T-cell (primary cell): ENCODE measurements at regions not wholly inside any gene's neighbourhood (a gene's known extent, or its start where the extent isn't known, plus 50 kb on each side); places are given as distances from the start of the nearest gene placed in this dataset.

Experiments
- ATAC-seq, 4 experiments: fragments of 200-7000 bp in 3 of 4; fragments of 150-1000 bp in 1 of 4; cut with Tn5 transposase; replicated peaks in 1 of 4; 1 replicate in 3 of 4; 2 replicates in 1 of 4; pipeline ENCODE4 v1.10.0; 2021; ENCODE audit warnings: moderate library complexity in 3 of 4, mild to moderate bottlenecking in 2 of 4, moderate number of reproducible peaks in 1 of 4
- CTCF ChIA-PET, 2 donors: fragments of 300-600 bp; sonication (Branson Sonifier 250); formaldehyde crosslinking; loops; one replicate each; lab custom pipeline; 2022; ENCODE audit warnings: antibody characterized with exemption in 2 of 2; lab: Charles Lee
- POLR2A ChIA-PET, 2 donors: fragments of 300-600 bp; sonication (Branson Sonifier 250); formaldehyde crosslinking; loops; one replicate each; lab custom pipeline; 2022; ENCODE audit warnings: antibody characterized with exemption in 2 of 2; lab: Charles Lee
- DNase-seq, 35 experiments: peaks; one replicate each; pipeline versions ENCODE4 v3.0.0 to v3.0.0-alpha.2; 2013 to 2023
- H3K27ac ChIP-seq: one replicate; pipeline ENCODE4 v1.5.1; 2013; ENCODE audit warnings: low read length
- H3K27me3 ChIP-seq, 2 experiments: replicated peaks in 1 of 2; 1 replicate in 1 of 2; 2 replicates in 1 of 2; pipeline versions ENCODE4 v1.6.1 to v1.7.0; 2013; ENCODE audit warnings: low read length in 1 of 2, mixed read lengths in 1 of 2; ENCODE audit not compliant: control insufficient read depth in 2 of 2, insufficient read depth in 2 of 2; ENCODE audit errors: extremely low read depth in 1 of 2
- H3K36me3 ChIP-seq, 2 donors: 1 replicate in 1 of 2; 2 replicates in 1 of 2; pipeline versions ENCODE4 v1.6.1 to v1.7.0; 2013; ENCODE audit warnings: low read length in 1 of 2; ENCODE audit not compliant: control insufficient read depth in 2 of 2, insufficient read depth in 1 of 2; ENCODE audit errors: extremely low read depth in 1 of 2
- H3K4me1 ChIP-seq, 2 experiments: 1 replicate in 1 of 2; 2 replicates in 1 of 2; pipeline versions ENCODE4 v1.6.1 to v1.7.0; 2013; ENCODE audit warnings: low read length in 2 of 2, mixed read lengths in 1 of 2; ENCODE audit not compliant: insufficient read depth in 2 of 2, control insufficient read depth in 1 of 2; ENCODE audit errors: extremely low read depth in 1 of 2
- H3K4me3 ChIP-seq, 2 donors: 1 replicate in 1 of 2; 2 replicates in 1 of 2; pipeline versions ENCODE4 v1.5.1 to v1.7.0; 2013; ENCODE audit warnings: mild to moderate bottlenecking in 2 of 2, low read length in 1 of 2, moderate library complexity in 1 of 2; ENCODE audit not compliant: control insufficient read depth in 1 of 2; ENCODE audit errors: extremely low read depth in 1 of 2
- H3K9me3 ChIP-seq: 2 replicates; pipeline ENCODE4 v1.7.0; 2013
- H3K27ac Mint-ChIP-seq, 2 donors: one replicate each; pipeline ENCODE4 v1.8.0; 2020 to 2021; ENCODE audit warnings: mild to moderate bottlenecking in 2 of 2, mixed read lengths in 2 of 2
- H3K27me3 Mint-ChIP-seq, 2 donors: one replicate each; pipeline ENCODE4 v1.8.0; 2021 to 2022; ENCODE audit warnings: mixed read lengths in 2 of 2
- H3K36me3 Mint-ChIP-seq: one replicate; pipeline ENCODE4 v1.8.0; 2021; ENCODE audit warnings: mixed read lengths
- H3K4me1 Mint-ChIP-seq, 3 donors: one replicate each; pipeline ENCODE4 v1.8.0; 2020 to 2022; ENCODE audit warnings: mixed read lengths in 3 of 3, mild to moderate bottlenecking in 1 of 3
- H3K4me3 Mint-ChIP-seq, 3 donors: one replicate each; pipeline ENCODE4 v1.8.0; 2020 to 2022; ENCODE audit warnings: mild to moderate bottlenecking in 3 of 3, mixed read lengths in 3 of 3, moderate library complexity in 3 of 3
- H3K9me3 Mint-ChIP-seq, 3 donors: one replicate each; pipeline ENCODE4 v1.8.0; 2020 to 2022; ENCODE audit warnings: mixed read lengths in 3 of 3
- WGBS: methylation state at CpG from one replicate; pipeline ENCODE4 v1.1.5; 2013; ENCODE audit warnings: missing lambda C conversion rate; ENCODE audit not compliant: insufficient coverage; 5-methylcytosine and 5-hydroxymethylcytosine counted together

DNA sequence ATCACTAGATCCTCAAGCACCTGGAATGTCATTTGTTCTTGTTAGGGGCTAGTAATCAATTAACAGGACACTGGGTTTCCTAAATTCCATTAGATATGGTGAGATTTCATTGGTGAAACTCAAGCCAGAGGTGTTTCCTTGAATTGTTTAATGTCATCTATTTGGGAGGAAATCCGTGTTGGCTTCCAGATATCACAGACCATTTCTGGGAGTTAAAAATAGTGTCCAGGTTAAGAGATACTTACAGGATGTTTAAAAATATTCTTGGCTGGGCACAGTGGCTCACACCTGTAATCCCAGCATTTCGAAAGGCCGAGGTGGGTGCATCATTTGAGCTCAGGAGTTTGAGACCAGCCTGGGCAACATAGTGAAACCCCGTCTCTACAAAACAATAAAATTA, 688.3 kb upstream of the WWC1 start:
- Histone ChIP-seq H3K27me3 (no peaks in the 10 kb centered on the region), H3K36me3 (no peaks in the 10 kb centered on the region), H3K4me3 (no peak overlapping the region), H3K27ac (no peak overlapping the region), H3K9me3 (no peaks in the 10 kb centered on the region), H3K4me1 (no peaks in the 10 kb centered on the region)
- peaks cover 0 to 15% (median 5%) of the 10 kb centered on the region in 3 donors for H3K9me3 Mint-ChIP-seq
- ChIA-PET POLR2A (no interaction called here), CTCF (no interaction called here)
- WGBS, result 70% methylated on average over 3 of the region's 4 CpGs
- no peaks in the 10 kb centered on the region for H3K4me1 Mint-ChIP-seq
- DNase-seq, result no peak
- no peaks in the 10 kb centered on the region for H3K36me3 Mint-ChIP-seq
- H3K4me3 Mint-ChIP-seq, result no peak overlapping the region
- no peaks in the 10 kb centered on the region for H3K27me3 Mint-ChIP-seq
- H3K27ac Mint-ChIP-seq, result no peak overlapping the region
- no peak for ATAC-seq

DNA sequence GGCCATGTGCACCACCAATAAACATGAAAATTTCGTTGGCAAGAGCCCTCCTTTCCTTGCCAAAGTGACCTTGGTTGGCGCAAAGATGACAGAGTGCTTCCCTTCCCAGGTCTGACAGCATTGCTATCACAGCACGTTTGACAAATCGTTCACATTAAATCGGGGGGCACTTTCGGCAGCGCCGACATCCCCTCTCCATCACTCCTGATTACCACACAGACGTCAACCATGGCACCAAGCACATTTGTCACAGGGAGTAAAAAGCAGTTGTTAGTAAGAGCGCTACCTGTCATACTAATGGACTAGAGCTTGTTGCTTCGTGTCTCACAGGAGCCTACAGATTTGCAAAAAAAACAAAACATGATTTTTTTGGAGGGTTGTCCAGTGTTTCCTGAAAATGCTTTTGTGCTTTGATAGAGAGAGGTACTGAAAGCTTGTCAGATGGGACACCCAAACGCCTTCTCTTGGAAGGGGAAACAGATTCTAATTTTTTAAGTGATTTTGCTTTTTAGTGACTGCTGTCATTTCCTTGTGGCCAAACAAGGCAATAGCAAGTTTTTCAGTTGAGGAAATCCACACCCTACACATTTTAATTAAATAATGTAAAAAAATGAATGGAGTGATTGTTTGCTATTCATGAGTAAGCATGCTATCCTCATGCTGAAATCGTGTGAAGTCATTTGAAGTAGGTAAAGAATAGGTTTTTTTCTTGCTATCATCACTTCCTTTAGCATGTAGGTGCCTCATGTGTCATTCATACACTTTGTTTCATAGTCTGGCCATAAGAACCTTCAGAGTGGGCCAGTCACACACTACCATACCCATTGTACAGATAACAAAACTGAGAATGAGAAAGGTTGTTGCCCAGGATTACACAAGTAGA, 682.8 kb upstream of the WWC1 start:
- no peak for DNase-seq
- H3K9me3 Mint-ChIP-seq, result peaks cover 0 to 9% (median 7%) of the 10 kb centered on the region in 3 donors
- H3K27me3 Mint-ChIP-seq, result no peaks in the 10 kb centered on the region
- no peaks in the 10 kb centered on the region for H3K9me3 ChIP-seq
- no peak overlapping the region for H3K27ac Mint-ChIP-seq
- POLR2A ChIA-PET, result no interaction called here
- 88% methylated on average over 8 of the region's 13 CpGs for WGBS
- H3K36me3 ChIP-seq, result no peaks in the 10 kb centered on the region
- H3K4me3 Mint-ChIP-seq, result no peak overlapping the region
- no peak overlapping the region for H3K27ac ChIP-seq
- no peak overlapping the region for H3K4me3 ChIP-seq
- no peak for ATAC-seq
- CTCF ChIA-PET, result no interaction called here
- no peaks in the 10 kb centered on the region for H3K4me1 ChIP-seq
- H3K4me1 Mint-ChIP-seq, result no peaks in the 10 kb centered on the region
- no peaks in the 10 kb centered on the region for H3K27me3 ChIP-seq
- no peaks in the 10 kb centered on the region for H3K36me3 Mint-ChIP-seq

DNA sequence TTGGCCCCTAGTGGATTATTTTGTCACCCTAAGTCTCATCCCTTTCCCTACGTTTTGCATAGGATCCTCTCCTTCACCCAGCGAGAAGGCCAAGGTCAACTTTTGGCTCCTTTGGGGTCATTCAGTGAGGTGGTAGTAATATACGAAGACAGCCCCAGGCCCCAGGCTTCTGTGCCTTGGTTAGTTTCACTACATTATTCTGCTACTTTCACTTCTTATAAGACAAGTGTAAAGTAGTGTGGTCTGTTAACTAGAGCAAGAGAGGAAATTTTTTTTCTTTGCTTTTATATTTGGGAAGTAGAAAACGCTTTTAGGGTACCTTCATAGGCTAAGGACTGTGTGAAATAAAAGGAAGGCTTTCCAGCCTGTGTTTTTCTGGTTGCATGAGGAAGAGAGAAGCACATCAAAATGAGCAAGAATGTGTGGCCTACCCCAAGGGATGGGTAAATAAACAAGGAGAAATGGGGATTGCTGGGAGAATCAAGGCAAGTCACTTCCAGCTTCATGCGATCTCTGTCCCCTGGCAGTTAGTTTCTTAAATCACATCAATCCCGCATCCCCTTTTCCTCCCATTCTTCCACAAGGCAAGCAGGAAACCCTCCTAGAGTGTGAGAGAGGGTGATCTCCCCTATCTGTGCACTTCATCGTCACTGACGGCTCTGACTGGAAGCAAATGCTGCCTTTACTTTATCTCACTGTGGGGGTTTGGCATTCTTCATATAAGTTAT, 677.0 kb upstream of the WWC1 start:
- Mint-ChIP-seq H3K27me3 (no peaks in the 10 kb centered on the region), H3K36me3 (no peaks in the 10 kb centered on the region), H3K4me3 (no peak overlapping the region), H3K4me1 (no peaks in the 10 kb centered on the region), H3K27ac (no peak overlapping the region), H3K9me3 (peaks cover 0 to 14% (median 9%) of the 10 kb centered on the region in 3 donors)
- H3K27me3 ChIP-seq, result no peaks in the 10 kb centered on the region
- no peaks in the 10 kb centered on the region for H3K36me3 ChIP-seq
- DNase-seq (no peak), ATAC-seq (no peak)
- ChIA-PET CTCF (no interaction called here), POLR2A (no interaction called here)
- no peaks in the 10 kb centered on the region for H3K9me3 ChIP-seq
- no CpG with 5 or more reads among the region's 8 CpGs for WGBS
- no peak overlapping the region for H3K4me3 ChIP-seq
- no peaks in the 10 kb centered on the region for H3K4me1 ChIP-seq
- no peak overlapping the region for H3K27ac ChIP-seq

DNA sequence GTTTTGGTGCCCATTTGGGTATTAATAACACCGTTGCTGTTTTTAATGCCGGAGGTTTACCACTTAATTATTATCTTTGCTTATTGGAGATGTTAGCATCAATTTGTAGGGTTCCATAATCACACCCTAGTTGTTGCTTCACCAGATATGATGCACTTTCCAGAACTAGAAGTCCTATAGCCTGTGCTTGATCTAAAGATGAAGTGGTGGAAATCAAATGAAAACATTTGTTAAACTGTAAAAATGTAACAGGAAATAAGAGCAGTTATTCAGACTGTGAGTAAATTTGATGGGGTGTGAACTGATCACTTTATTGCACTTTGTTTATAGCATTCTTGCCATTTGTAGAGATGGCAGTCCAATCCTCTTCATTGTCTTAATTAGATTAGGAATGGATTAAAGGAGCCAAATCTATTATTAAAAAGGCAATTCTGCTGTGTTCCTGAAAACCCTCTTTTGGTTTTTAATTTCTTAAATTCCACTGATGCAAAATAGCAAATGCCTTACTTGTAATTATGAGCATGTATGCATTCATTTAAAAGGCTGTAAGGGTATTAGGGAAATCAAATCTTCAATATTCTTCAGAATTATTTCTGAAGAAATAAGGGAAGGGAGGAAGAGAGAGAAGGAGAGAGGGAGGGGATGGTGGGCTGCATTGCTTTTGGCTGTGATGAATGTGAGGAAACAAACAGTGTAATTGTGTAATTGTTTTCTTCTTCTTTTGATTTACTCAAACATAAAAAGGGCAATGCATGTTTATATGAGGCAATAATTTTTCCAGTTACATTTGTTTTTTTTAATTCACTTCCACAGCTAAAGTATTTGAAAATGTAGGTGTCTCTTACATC, 675.2 kb upstream of the WWC1 start:
- Histone ChIP-seq H3K27ac (no peak overlapping the region), H3K36me3 (no peaks in the 10 kb centered on the region), H3K4me3 (no peak overlapping the region), H3K27me3 (no peaks in the 10 kb centered on the region), H3K4me1 (no peaks in the 10 kb centered on the region), H3K9me3 (no peaks in the 10 kb centered on the region)
- ChIA-PET POLR2A (no interaction called here), CTCF (no interaction called here)
- H3K4me1 Mint-ChIP-seq, result no peaks in the 10 kb centered on the region
- peaks cover 0 to 17% (median 9%) of the 10 kb centered on the region in 3 donors for H3K9me3 Mint-ChIP-seq
- H3K27ac Mint-ChIP-seq, result no peak overlapping the region
- DNase-seq (no peak), ATAC-seq (no peak)
- WGBS, result no CpG with 5 or more reads among the region's 2 CpGs
- H3K27me3 Mint-ChIP-seq, result no peaks in the 10 kb centered on the region
- no peak overlapping the region for H3K4me3 Mint-ChIP-seq
- no peaks in the 10 kb centered on the region for H3K36me3 Mint-ChIP-seq

DNA sequence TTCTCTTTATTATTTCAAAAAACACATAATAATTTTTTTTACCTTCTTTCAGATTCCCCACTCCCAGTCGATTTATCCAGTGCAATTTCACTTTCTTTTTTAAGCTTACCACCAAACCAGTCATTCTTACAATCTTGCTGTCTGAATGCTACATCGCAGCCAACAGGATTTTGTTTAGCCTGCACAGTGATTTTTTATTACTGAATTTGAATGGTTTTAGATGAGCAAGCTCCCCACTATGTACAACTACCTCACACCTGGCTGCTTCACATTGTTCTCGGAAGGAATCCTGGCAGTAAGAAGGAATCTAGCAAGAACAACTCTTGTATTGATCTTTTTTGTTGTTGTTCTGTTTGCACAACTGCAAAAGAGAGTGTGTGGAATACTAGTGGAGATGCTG, 668.1 kb upstream of the WWC1 start:
- no peaks in the 10 kb centered on the region for H3K27me3 Mint-ChIP-seq
- H3K27ac Mint-ChIP-seq, result no peak overlapping the region
- Histone ChIP-seq H3K9me3 (no peaks in the 10 kb centered on the region), H3K36me3 (no peaks in the 10 kb centered on the region), H3K4me1 (no peaks in the 10 kb centered on the region), H3K4me3 (no peak overlapping the region), H3K27ac (no peak overlapping the region), H3K27me3 (no peaks in the 10 kb centered on the region)
- no peaks in the 10 kb centered on the region for H3K36me3 Mint-ChIP-seq
- H3K4me3 Mint-ChIP-seq, result no peak overlapping the region
- DNase-seq (no peak), ATAC-seq (no peak)
- peaks cover 8 to 16% (median 12%) of the 10 kb centered on the region in 3 donors for H3K9me3 Mint-ChIP-seq
- WGBS, result no CpG with 5 or more reads among the region's 3 CpGs
- ChIA-PET POLR2A (no interaction called here), CTCF (no interaction called here)
- H3K4me1 Mint-ChIP-seq, result no peaks in the 10 kb centered on the region

DNA sequence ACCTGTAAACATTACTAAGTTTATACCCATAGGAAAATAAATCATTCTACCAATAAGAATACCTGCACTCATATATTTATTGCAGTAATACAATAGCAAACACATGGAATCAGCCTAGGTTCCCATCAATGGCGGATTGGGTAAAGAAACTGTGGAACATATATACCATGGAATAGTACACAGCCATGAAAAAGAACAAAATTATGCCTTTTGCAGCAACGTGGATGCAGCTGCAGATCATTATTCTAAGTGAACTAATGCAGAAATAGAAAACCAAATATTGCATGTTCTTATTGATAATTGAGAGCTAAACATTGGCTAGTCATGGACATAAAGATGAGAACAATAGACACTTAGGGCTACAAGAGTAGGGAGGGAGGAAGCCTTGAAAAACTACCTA, 667.4 kb upstream of the WWC1 start:
- no peak overlapping the region for H3K27ac ChIP-seq
- no peaks in the 10 kb centered on the region for H3K36me3 Mint-ChIP-seq
- CTCF ChIA-PET, result no interaction called here
- H3K9me3 ChIP-seq, result no peaks in the 10 kb centered on the region
- H3K4me1 Mint-ChIP-seq, result no peaks in the 10 kb centered on the region
- H3K9me3 Mint-ChIP-seq, result peaks cover 8 to 10% (median 8%) of the 10 kb centered on the region in 3 donors
- DNase-seq (no peak), ATAC-seq (no peak)
- H3K4me3 ChIP-seq, result no peak overlapping the region
- H3K36me3 ChIP-seq, result no peaks in the 10 kb centered on the region
- POLR2A ChIA-PET, result no interaction called here
- no CpG with 5 or more reads among the region's 2 CpGs for WGBS
- H3K4me1 ChIP-seq, result no peaks in the 10 kb centered on the region
- H3K27ac Mint-ChIP-seq, result no peak overlapping the region
- no peaks in the 10 kb centered on the region for H3K27me3 ChIP-seq
- H3K27me3 Mint-ChIP-seq, result no peaks in the 10 kb centered on the region
- no peak overlapping the region for H3K4me3 Mint-ChIP-seq
